Nephron progenitor cell (in vitro differentiated cells): ENCODE measurements at regions not wholly inside any gene's neighbourhood (a gene's known extent, or its start where the extent isn't known, plus 50 kb on each side); places are given as distances from the start of the nearest gene placed in this dataset.

Experiments used
- DNase-seq: peaks from one replicate; pipeline ENCODE4 v3.0.0; 2021
- H3K27ac Mint-ChIP-seq: 2 replicates; pipeline ENCODE4 v1.8.0; 2021; ENCODE audit warnings: mild to moderate bottlenecking, moderate library complexity, mixed read lengths
- H3K27me3 Mint-ChIP-seq: 2 replicates; pipeline ENCODE4 v1.8.0; 2021; ENCODE audit warnings: mild to moderate bottlenecking, low read depth, mixed read lengths; ENCODE audit not compliant: poor library complexity
- H3K36me3 Mint-ChIP-seq: 2 replicates; pipeline ENCODE4 v1.8.0; 2021; ENCODE audit warnings: low read depth, mixed read lengths
- H3K4me1 Mint-ChIP-seq: 2 replicates; pipeline ENCODE4 v1.8.0; 2021; ENCODE audit warnings: mixed read lengths
- H3K4me3 Mint-ChIP-seq: 2 replicates; pipeline ENCODE4 v1.8.0; 2021; ENCODE audit warnings: mild to moderate bottlenecking, moderate library complexity, mixed read lengths
- H3K9me3 Mint-ChIP-seq: 2 replicates; pipeline ENCODE4 v1.8.0; 2021; ENCODE audit warnings: mild to moderate bottlenecking, moderate library complexity, mixed read lengths
- CTCF ChIP-seq: fragments of 200-600 bp; sonication (generic); IDR thresholded peaks from 2 replicates; pipeline ENCODE4 v1.5.0; 2021; ENCODE audit warnings: antibody characterized with exemption

- no peak for DNase-seq
- Mint-ChIP-seq H3K27me3 (peaks cover 6% of the 10 kb centered on the region), H3K36me3 (no peaks in the 10 kb centered on the region), H3K4me3 (no peak overlapping the region), H3K9me3 (no peaks in the 10 kb centered on the region), H3K4me1 (peaks cover 15% of the 10 kb centered on the region), H3K27ac (no peak overlapping the region)
- no peak for TF ChIP-seq CTCF
Measured at GRCh38 chr7:3214090-3214413, 87.0 kb upstream of the SDK1 start.

- no peak for TF ChIP-seq CTCF
- Mint-ChIP-seq H3K4me3 (no peak overlapping the region), H3K36me3 (no peaks in the 10 kb centered on the region), H3K27ac (no peak overlapping the region), H3K4me1 (peaks cover 16% of the 10 kb centered on the region), H3K27me3 (peaks cover 7% of the 10 kb centered on the region), H3K9me3 (no peaks in the 10 kb centered on the region)
- DNase-seq: no peak
Measured at GRCh38 chr7:3215624-3216585, 85.1 kb upstream of the SDK1 start.

GRCh38 chr7:3217166-3217565 is 83.9 kb upstream of the SDK1 start:
- no peaks in the 10 kb centered on the region for H3K9me3 Mint-ChIP-seq
- H3K36me3 Mint-ChIP-seq: no peaks in the 10 kb centered on the region
- peaks cover 4% of the 10 kb centered on the region for H3K27me3 Mint-ChIP-seq
- no peak overlapping the region for H3K4me3 Mint-ChIP-seq
- no peak for DNase-seq
- TF ChIP-seq CTCF: no peak
- no peak overlapping the region for H3K27ac Mint-ChIP-seq
- H3K4me1 Mint-ChIP-seq: peaks cover 16% of the 10 kb centered on the region

- Mint-ChIP-seq H3K4me1 (peaks cover 11% of the 10 kb centered on the region), H3K27ac (no peak overlapping the region), H3K36me3 (no peaks in the 10 kb centered on the region), H3K4me3 (no peak overlapping the region), H3K9me3 (no peaks in the 10 kb centered on the region), H3K27me3 (peaks cover 4% of the 10 kb centered on the region)
- no peak for DNase-seq
- no peak for TF ChIP-seq CTCF
Measured at GRCh38 chr7:3218411-3219225, 82.4 kb upstream of the SDK1 start.

GRCh38 chr7:3229904-3230470 is 71.1 kb upstream of the SDK1 start:
- H3K36me3 Mint-ChIP-seq: peaks cover 1% of the 10 kb centered on the region
- H3K4me3 Mint-ChIP-seq: no peak overlapping the region
- no peak for DNase-seq

More at GRCh38 chr7:3229904-3230470, 71.1 kb upstream of the SDK1 start:
- Mint-ChIP-seq H3K27ac (no peak overlapping the region), H3K27me3 (peaks cover under 1% of the 10 kb centered on the region), H3K4me1 (no peaks in the 10 kb centered on the region), H3K9me3 (peaks cover 20% of the 10 kb centered on the region)
- TF ChIP-seq CTCF: no peak
